Upper lobe of left lung (tissue), 4 donors: ENCODE measurements at regions not wholly inside any gene's neighbourhood (a gene's known extent, or its start where the extent isn't known, plus 50 kb on each side); places are given as distances from the start of the nearest gene placed in this dataset.

Experiments
- POLR2A ChIP-seq, 4 donors: fragments of 450-650 bp; IDR thresholded peaks; one replicate each; pipeline ENCODE4 v1.5.1; 2016 to 2017; ENCODE audit warnings: antibody characterized with exemption in 4 of 4, mild to moderate bottlenecking in 2 of 4
- TF ChIP-seq, protein P1 (sequence below), 6 experiments: fragments of 450-650 bp in 4 of 6; fragments of 200-600 bp in 2 of 6; sonication (generic) in 2 of 6; IDR thresholded peaks; one replicate each; pipeline ENCODE4 v1.5.1; 2016 to 2019; ENCODE audit warnings: antibody characterized with exemption in 6 of 6

DNA sequence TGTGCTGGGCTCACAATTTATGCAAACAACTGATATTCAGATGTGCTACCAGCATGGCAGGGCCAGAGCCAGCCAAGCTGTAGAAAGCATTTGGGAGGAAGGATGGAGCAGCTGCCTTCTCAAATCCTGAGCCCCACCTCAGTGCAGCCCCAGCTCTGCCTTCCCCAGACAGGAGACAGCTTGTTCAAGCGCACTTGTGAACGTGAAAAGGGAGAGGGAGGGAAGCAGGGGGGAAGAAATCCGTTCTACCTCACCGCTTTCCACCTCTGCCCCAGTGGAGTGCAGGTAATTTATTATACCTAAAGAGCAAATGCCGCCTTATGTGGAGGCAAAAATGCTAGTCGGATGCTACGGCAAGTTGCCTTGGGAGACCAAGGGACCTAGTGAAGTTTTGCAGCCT is 66.0 kb upstream of the SLC14A2 start:
- TF ChIP-seq, protein P1, sequence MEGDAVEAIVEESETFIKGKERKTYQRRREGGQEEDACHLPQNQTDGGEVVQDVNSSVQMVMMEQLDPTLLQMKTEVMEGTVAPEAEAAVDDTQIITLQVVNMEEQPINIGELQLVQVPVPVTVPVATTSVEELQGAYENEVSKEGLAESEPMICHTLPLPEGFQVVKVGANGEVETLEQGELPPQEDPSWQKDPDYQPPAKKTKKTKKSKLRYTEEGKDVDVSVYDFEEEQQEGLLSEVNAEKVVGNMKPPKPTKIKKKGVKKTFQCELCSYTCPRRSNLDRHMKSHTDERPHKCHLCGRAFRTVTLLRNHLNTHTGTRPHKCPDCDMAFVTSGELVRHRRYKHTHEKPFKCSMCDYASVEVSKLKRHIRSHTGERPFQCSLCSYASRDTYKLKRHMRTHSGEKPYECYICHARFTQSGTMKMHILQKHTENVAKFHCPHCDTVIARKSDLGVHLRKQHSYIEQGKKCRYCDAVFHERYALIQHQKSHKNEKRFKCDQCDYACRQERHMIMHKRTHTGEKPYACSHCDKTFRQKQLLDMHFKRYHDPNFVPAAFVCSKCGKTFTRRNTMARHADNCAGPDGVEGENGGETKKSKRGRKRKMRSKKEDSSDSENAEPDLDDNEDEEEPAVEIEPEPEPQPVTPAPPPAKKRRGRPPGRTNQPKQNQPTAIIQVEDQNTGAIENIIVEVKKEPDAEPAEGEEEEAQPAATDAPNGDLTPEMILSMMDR (IDR thresholded peaks at IDR 0.05) = no peak
- TF ChIP-seq POLR2A (IDR thresholded peaks at IDR 0.05) = no peak
